Activated CD8-positive, alpha-beta T cell treated with anti-CD3 and anti-CD28 coated beads for 36 hours (primary cell): ENCODE measurements at regions not wholly inside any gene's neighbourhood (a gene's known extent, or its start where the extent isn't known, plus 50 kb on each side); places are given as distances from the start of the nearest gene placed in this dataset.
"Not testable (repeated sequence)": the region's sequence is repeated elsewhere in the genome, so short reads cannot be mapped to it uniquely, and the experiment has no call there.

Experiments used
- ATAC-seq: fragments of 200-7000 bp; cut with Tn5 transposase; one replicate; pipeline ENCODE4 v1.10.0; 2021; ENCODE audit warnings: mild to moderate bottlenecking, moderate library complexity
- CTCF ChIA-PET: fragments of 350-600 bp; sonication (Branson Sonifier 250); formaldehyde crosslinking; loops from one replicate; lab custom pipeline; 2021; ENCODE audit warnings: antibody characterized with exemption; lab: Charles Lee
- POLR2A ChIA-PET: fragments of 350-600 bp; sonication (Branson Sonifier 250); formaldehyde crosslinking; loops from one replicate; lab custom pipeline; 2021; ENCODE audit warnings: antibody characterized with exemption; lab: Charles Lee
- DNase-seq: peaks from one replicate; pipeline ENCODE4 v3.0.0-alpha.2; 2020
- H3K27ac Mint-ChIP-seq: one replicate; pipeline ENCODE4 v1.8.0; 2021; ENCODE audit warnings: mild to moderate bottlenecking, mixed read lengths
- H3K27me3 Mint-ChIP-seq: one replicate; pipeline ENCODE4 v1.8.0; 2021; ENCODE audit warnings: mixed read lengths
- H3K36me3 Mint-ChIP-seq: one replicate; pipeline ENCODE4 v1.8.0; 2021; ENCODE audit warnings: low read depth, mixed read lengths
- H3K4me1 Mint-ChIP-seq: one replicate; pipeline ENCODE4 v1.8.0; 2021; ENCODE audit warnings: low read depth, mixed read lengths
- H3K4me3 Mint-ChIP-seq: one replicate; pipeline ENCODE4 v1.8.0; 2021; ENCODE audit warnings: mild to moderate bottlenecking, moderate library complexity, mixed read lengths
- H3K9me3 Mint-ChIP-seq: one replicate; pipeline ENCODE4 v1.8.0; 2021; ENCODE audit warnings: mixed read lengths
- intact Hi-C: fragments of 100-400 bp; cut with micrococcal nuclease; formaldehyde crosslinking; loops from one replicate; pipeline ENCODE4 v1.10.0; 2022
- TF ChIP-seq, protein P1 (sequence below): fragments of 200-600 bp; IDR thresholded peaks from one replicate; pipeline ENCODE4 v1.8.0; 2022; ENCODE audit warnings: antibody characterized with exemption, mild to moderate bottlenecking

GRCh38 chr10:16146993-16147392 lies 286.7 kb upstream of the MINDY3 start:
- intact Hi-C loops = no loop called here
- Mint-ChIP-seq H3K36me3 (no peaks in the 10 kb centered on the region), H3K27ac (no peak overlapping the region), H3K27me3 (peaks cover 1% of the 10 kb centered on the region), H3K9me3 (peaks cover 6% of the 10 kb centered on the region), H3K4me1 (no peaks in the 10 kb centered on the region), H3K4me3 (no peak overlapping the region)
- POLR2A ChIA-PET = no interaction called here
- DNase-seq (no peak), ATAC-seq (no peak)
- CTCF ChIA-PET = no interaction called here
- TF ChIP-seq, protein P1, sequence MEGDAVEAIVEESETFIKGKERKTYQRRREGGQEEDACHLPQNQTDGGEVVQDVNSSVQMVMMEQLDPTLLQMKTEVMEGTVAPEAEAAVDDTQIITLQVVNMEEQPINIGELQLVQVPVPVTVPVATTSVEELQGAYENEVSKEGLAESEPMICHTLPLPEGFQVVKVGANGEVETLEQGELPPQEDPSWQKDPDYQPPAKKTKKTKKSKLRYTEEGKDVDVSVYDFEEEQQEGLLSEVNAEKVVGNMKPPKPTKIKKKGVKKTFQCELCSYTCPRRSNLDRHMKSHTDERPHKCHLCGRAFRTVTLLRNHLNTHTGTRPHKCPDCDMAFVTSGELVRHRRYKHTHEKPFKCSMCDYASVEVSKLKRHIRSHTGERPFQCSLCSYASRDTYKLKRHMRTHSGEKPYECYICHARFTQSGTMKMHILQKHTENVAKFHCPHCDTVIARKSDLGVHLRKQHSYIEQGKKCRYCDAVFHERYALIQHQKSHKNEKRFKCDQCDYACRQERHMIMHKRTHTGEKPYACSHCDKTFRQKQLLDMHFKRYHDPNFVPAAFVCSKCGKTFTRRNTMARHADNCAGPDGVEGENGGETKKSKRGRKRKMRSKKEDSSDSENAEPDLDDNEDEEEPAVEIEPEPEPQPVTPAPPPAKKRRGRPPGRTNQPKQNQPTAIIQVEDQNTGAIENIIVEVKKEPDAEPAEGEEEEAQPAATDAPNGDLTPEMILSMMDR = no peak

DNA sequence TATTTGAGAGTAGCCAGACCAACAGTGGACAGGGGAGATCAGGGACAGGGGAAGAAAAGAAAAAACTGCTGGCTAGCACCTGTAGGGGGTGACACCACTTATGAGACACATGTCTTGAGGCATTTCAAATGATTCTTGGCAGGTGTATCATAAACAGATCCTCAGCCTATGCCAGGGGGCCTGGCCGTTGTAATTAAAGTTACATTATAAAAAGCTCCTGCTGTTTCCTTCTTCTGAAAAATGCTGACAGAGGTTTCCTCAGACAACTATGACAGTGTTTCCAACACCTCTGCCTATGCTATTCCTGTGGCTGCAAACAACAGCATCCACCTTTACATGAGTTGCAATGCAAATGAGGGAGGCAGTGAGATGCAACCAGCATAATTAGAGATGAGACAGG lies 281.0 kb upstream of the PTER start:
- no peak overlapping the region for H3K27ac Mint-ChIP-seq
- intact Hi-C loops = no loop called here
- POLR2A ChIA-PET = no interaction called here
- no peaks in the 10 kb centered on the region for H3K27me3 Mint-ChIP-seq
- H3K9me3 Mint-ChIP-seq = peaks cover 3% of the 10 kb centered on the region
- no peaks in the 10 kb centered on the region for H3K4me1 Mint-ChIP-seq
- no peak overlapping the region for H3K4me3 Mint-ChIP-seq
- CTCF ChIA-PET = no interaction called here
- DNase-seq = no peak
- TF ChIP-seq, protein P1 = no peak
- no peak for ATAC-seq
- H3K36me3 Mint-ChIP-seq = no peaks in the 10 kb centered on the region

- ChIA-PET POLR2A (no interaction called here), CTCF (no interaction called here)
- Mint-ChIP-seq H3K4me3 (no peak overlapping the region), H3K9me3 (no peaks in the 10 kb centered on the region), H3K36me3 (no peaks in the 10 kb centered on the region), H3K27me3 (no peaks in the 10 kb centered on the region), H3K4me1 (no peaks in the 10 kb centered on the region), H3K27ac (no peak overlapping the region)
- ATAC-seq = no peak
- no peak for DNase-seq
- intact Hi-C loops = no loop called here
- TF ChIP-seq, protein P1 = no peak
Measured at GRCh38 chr10:16156681-16157080, 280.1 kb upstream of the PTER start.

- intact Hi-C loops, H3K27ac Mint-ChIP-seq, H3K4me1 Mint-ChIP-seq, CTCF ChIA-PET, H3K4me3 Mint-ChIP-seq, H3K27me3 Mint-ChIP-seq, DNase-seq, ATAC-seq, H3K36me3 Mint-ChIP-seq, POLR2A ChIA-PET: not testable (repeated sequence)
- H3K9me3 Mint-ChIP-seq = peaks cover 21% of the 10 kb centered on the region
Measured at GRCh38 chr10:16165067-16165466, 271.7 kb upstream of the PTER start.

DNA sequence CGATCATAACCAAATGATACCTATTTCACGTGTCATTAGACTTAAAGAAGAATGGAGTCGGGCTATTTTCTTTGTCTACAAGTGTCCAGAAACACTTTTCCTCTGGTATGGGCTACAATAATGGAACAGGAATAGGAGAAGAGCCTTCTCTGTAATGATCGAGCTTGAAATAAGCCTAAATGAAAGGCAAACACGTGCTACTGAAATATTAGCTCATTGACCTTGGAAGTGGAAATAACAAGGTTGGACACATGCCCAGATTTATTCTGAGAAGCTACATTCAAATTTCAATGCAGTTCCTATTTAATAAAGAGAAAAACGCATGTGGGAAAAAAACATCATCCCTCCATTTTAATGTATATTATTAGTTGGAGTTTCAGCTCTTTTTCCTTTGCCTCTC lies 254.7 kb upstream of the PTER start:
- no peak overlapping the region for H3K27ac Mint-ChIP-seq
- intact Hi-C loops = no loop called here
- TF ChIP-seq, protein P1 = no peak
- H3K27me3 Mint-ChIP-seq = peaks cover 3% of the 10 kb centered on the region
- ChIA-PET POLR2A (interaction anchor here (0.6 kb wide), 1 partner anchor 482 kb away, joined by 3 read pairs; no protein-coding TSS in a partner anchor), CTCF (no interaction called here)
- DNase-seq (no peak), ATAC-seq (no peak)
- no peak overlapping the region for H3K4me3 Mint-ChIP-seq
- no peaks in the 10 kb centered on the region for H3K36me3 Mint-ChIP-seq
- H3K4me1 Mint-ChIP-seq = no peaks in the 10 kb centered on the region
- no peaks in the 10 kb centered on the region for H3K9me3 Mint-ChIP-seq

DNA sequence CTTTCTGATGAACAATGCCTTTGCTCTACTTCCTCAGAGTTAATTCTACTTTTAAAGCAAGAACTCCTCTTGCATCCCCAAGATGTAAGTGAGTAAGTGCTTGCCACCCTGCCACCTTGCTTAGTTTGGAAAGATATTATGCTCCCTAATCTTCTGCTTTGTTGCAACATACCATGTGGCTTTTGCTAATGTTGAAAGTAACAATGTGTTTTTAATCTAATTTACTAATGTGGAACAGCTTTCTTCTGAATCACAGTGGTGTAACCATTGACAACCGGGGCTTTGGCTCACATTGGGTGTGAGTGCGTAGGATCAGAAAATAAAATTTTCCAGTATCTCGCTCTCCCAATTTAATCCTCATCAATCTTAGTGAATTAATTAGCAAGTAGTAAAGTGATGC lies 254.1 kb upstream of the PTER start:
- TF ChIP-seq, protein P1 = no peak
- ATAC-seq = no peak
- Mint-ChIP-seq H3K4me3 (no peak overlapping the region), H3K9me3 (no peaks in the 10 kb centered on the region), H3K27me3 (peaks cover 3% of the 10 kb centered on the region), H3K27ac (no peak overlapping the region), H3K36me3 (no peaks in the 10 kb centered on the region), H3K4me1 (no peaks in the 10 kb centered on the region)
- intact Hi-C loops = no loop called here
- CTCF ChIA-PET = no interaction called here
- DNase-seq = no peak
- POLR2A ChIA-PET = no interaction called here
